Retinal pigment epithelial cell (primary cell): ENCODE measurements at regions not wholly inside any gene's neighbourhood (a gene's known extent, or its start where the extent isn't known, plus 50 kb on each side); places are given as distances from the start of the nearest gene placed in this dataset.

ENCODE experiments used
- DNase-seq: peaks from one replicate; pipeline ENCODE4 v3.0.0-alpha.2; 2010; ENCODE audit warnings: low read depth
- H3K4me3 ChIP-seq: 2 replicates; pipeline ENCODE4 v1.5.1; 2011; ENCODE audit warnings: mild to moderate bottlenecking, low read length, control low read depth, moderate library complexity
- TF ChIP-seq, protein P1 (sequence below): conservative IDR thresholded peaks from 2 replicates; pipeline ENCODE4 v1.5.1; 2011; ENCODE audit warnings: low read depth, low read length, control low read depth, inconsistent platforms

DNA sequence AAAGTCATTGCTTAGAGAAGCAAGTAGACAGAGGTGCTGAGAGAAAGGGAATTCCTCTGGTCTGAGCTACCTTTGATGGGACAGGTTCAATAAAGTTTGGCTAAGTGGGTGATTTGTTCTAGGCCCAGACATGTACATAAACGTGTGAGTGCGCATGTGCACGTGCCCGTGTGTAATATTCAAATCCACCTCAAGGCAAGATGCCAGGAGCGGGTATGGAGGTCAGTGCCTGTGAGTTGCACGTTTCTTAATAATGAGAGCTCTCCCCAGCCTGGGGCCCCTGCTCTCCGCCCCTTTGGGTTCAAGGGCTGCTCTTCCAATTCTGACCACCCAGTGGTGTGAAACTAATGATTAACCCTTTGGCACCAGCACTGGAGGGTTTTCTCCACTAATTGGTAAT lies 53.8 kb upstream of the LMO4 start:
- TF ChIP-seq, protein P1, sequence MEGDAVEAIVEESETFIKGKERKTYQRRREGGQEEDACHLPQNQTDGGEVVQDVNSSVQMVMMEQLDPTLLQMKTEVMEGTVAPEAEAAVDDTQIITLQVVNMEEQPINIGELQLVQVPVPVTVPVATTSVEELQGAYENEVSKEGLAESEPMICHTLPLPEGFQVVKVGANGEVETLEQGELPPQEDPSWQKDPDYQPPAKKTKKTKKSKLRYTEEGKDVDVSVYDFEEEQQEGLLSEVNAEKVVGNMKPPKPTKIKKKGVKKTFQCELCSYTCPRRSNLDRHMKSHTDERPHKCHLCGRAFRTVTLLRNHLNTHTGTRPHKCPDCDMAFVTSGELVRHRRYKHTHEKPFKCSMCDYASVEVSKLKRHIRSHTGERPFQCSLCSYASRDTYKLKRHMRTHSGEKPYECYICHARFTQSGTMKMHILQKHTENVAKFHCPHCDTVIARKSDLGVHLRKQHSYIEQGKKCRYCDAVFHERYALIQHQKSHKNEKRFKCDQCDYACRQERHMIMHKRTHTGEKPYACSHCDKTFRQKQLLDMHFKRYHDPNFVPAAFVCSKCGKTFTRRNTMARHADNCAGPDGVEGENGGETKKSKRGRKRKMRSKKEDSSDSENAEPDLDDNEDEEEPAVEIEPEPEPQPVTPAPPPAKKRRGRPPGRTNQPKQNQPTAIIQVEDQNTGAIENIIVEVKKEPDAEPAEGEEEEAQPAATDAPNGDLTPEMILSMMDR: no peak

GRCh38 chr1:87278825-87279535 lies 49.7 kb upstream of the LMO4 start:
- no peak overlapping the region for H3K4me3 ChIP-seq
- DNase-seq: no peak
- TF ChIP-seq, protein P1: no peak

More for the DNA sequence above, 53.8 kb upstream of the LMO4 start:
- no peak overlapping the region for H3K4me3 ChIP-seq
- DNase-seq: no peak
